Loucy (cell line): ENCODE measurements at regions not wholly inside any gene's neighbourhood (a gene's known extent, or its start where the extent isn't known, plus 50 kb on each side); places are given as distances from the start of the nearest gene placed in this dataset.
A peak's percentile ranks its signal among the peaks of the same experiment; 100 is the strongest.

ENCODE experiments used
- H2AFZ ChIP-seq: fragments of 200-600 bp; sonication (generic); 2 replicates; pipeline ENCODE4 v1.6.0; 2016; ENCODE audit warnings: antibody characterized with exemption, mild to moderate bottlenecking, low read length, moderate library complexity
- H3F3A ChIP-seq: fragments of 200-600 bp; 2 replicates; pipeline ENCODE4 v1.6.0; 2016; ENCODE audit warnings: antibody characterized with exemption, low read depth, mild to moderate bottlenecking
- H3K27me3 ChIP-seq: fragments of 200-600 bp; sonication (generic); 2 replicates; pipeline ENCODE4 v1.6.1; 2014; ENCODE audit warnings: low read length, mild to moderate bottlenecking; ENCODE audit not compliant: insufficient read depth, poor library complexity, severe bottlenecking
- H3K36me3 ChIP-seq: fragments of 200-600 bp; sonication (generic); 2 replicates; pipeline ENCODE4 v1.6.1; 2016; ENCODE audit warnings: low read length; ENCODE audit not compliant: insufficient read depth
- H3K4me1 ChIP-seq: fragments of 200-600 bp; sonication (generic); 2 replicates; pipeline ENCODE4 v1.5.1; 2014; ENCODE audit warnings: low read length, mild to moderate bottlenecking; ENCODE audit not compliant: insufficient read depth, poor library complexity, severe bottlenecking
- H3K4me2 ChIP-seq: fragments of 200-600 bp; sonication (generic); 2 replicates; pipeline ENCODE4 v1.6.0; 2014; ENCODE audit warnings: antibody characterized with exemption, low read length, low read depth, mild to moderate bottlenecking; ENCODE audit not compliant: poor library complexity, severe bottlenecking
- H3K4me3 ChIP-seq: fragments of 200-600 bp; sonication (generic); 2 replicates; pipeline ENCODE4 v1.5.1; 2014; ENCODE audit warnings: low read length, mild to moderate bottlenecking, mixed read lengths; ENCODE audit not compliant: poor library complexity, severe bottlenecking
- H3K79me2 ChIP-seq: fragments of 200-600 bp; sonication (generic); 2 replicates; pipeline ENCODE4 v1.6.1; 2014; ENCODE audit warnings: low read length; ENCODE audit not compliant: insufficient read depth
- H3K9ac ChIP-seq: fragments of 200-600 bp; sonication (generic); 2 replicates; pipeline ENCODE4 v1.6.0; 2014; ENCODE audit warnings: mild to moderate bottlenecking, low read depth, low read length, moderate library complexity; ENCODE audit not compliant: poor library complexity, severe bottlenecking
- H3K9me2 ChIP-seq: fragments of 200-600 bp; sonication (generic); replicated peaks from 2 replicates; pipeline ENCODE4 v1.6.1; 2016; ENCODE audit warnings: low read depth, low read length, mixed read lengths
- H3K9me3 ChIP-seq: fragments of 200-600 bp; sonication (generic); 2 replicates; pipeline ENCODE4 v1.6.1; 2014; ENCODE audit warnings: mild to moderate bottlenecking, antibody characterized with exemption, low read length, low read depth; ENCODE audit not compliant: insufficient read depth
- H4K20me1 ChIP-seq: fragments of 200-600 bp; sonication (generic); 2 replicates; pipeline ENCODE4 v1.6.0; 2014; ENCODE audit warnings: antibody characterized with exemption, low read length, mild to moderate bottlenecking; ENCODE audit not compliant: insufficient read depth, poor library complexity, severe bottlenecking
- EZH2phosphoT487 ChIP-seq: fragments of 200-600 bp; IDR thresholded peaks from 2 replicates; pipeline ENCODE4 v1.6.1; 2018; ENCODE audit warnings: antibody characterized with exemption, mild to moderate bottlenecking, moderate library complexity, borderline replicate concordance
- TF ChIP-seq, protein P1 (sequence below): fragments of 200-600 bp; sonication (generic); conservative IDR thresholded peaks from 2 replicates; pipeline ENCODE4 v1.5.1; 2014; ENCODE audit warnings: mild to moderate bottlenecking, antibody characterized with exemption, low read length

DNA sequence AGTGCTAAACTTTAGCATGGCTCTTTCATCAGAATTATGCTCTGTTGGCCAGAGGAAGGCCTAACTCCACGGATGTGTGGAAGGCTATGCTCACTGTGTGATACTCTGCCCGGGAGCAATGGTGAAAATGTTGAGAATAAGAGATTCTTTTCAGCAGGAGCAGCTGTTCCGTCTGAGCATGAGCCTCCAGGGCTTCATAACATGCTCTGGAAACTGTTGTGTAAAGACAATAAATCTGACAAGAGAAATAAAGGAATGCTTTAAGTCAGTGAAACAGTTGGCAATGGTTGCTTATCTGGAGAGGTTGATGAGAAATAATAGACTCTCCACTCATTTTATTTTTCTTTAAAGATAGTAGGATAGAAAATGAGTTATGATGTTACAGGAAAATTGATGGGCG lies 269.8 kb downstream of the DIPK2A start:
- Histone ChIP-seq H3K9me2 (no peaks in the 10 kb centered on the region), H4K20me1 (no peaks in the 10 kb centered on the region)

DNA sequence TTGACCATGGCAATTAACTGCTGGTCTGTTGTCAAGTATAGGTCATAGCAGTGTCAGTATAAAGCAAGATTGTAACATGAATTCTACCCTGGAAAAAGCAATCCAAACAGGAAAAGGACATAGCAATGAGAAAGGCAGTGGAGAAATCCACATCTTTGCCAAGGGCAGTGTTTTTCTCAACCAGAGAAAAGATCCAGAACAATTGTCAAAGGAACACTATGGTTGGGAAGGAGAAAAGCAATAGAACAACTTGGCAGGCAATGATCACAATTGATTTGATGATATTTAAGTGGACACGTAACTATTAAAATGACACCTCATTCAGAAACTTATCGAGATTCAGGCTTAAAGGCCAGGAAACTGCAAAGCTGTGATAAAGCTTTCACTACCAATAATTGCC lies 271.1 kb downstream of the DIPK2A start:
- Histone ChIP-seq H3K79me2 (no peaks in the 10 kb centered on the region), H3F3A (no peaks in the 10 kb centered on the region), H3K36me3 (no peaks in the 10 kb centered on the region), H3K9ac (no peak overlapping the region), H4K20me1 (no peaks in the 10 kb centered on the region), H3K4me3 (no peak overlapping the region), H3K9me3 (no peaks in the 10 kb centered on the region), H2AFZ (no peak overlapping the region), H3K27me3 (no peaks in the 10 kb centered on the region), H3K4me1 (no peaks in the 10 kb centered on the region), H3K9me2 (no peaks in the 10 kb centered on the region), H3K4me2 (no peak overlapping the region)
- TF ChIP-seq, protein P1, sequence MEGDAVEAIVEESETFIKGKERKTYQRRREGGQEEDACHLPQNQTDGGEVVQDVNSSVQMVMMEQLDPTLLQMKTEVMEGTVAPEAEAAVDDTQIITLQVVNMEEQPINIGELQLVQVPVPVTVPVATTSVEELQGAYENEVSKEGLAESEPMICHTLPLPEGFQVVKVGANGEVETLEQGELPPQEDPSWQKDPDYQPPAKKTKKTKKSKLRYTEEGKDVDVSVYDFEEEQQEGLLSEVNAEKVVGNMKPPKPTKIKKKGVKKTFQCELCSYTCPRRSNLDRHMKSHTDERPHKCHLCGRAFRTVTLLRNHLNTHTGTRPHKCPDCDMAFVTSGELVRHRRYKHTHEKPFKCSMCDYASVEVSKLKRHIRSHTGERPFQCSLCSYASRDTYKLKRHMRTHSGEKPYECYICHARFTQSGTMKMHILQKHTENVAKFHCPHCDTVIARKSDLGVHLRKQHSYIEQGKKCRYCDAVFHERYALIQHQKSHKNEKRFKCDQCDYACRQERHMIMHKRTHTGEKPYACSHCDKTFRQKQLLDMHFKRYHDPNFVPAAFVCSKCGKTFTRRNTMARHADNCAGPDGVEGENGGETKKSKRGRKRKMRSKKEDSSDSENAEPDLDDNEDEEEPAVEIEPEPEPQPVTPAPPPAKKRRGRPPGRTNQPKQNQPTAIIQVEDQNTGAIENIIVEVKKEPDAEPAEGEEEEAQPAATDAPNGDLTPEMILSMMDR, result no peak
- no peak for TF ChIP-seq EZH2phosphoT487

More for the DNA sequence above, 269.8 kb downstream of the DIPK2A start:
- H3K27me3 ChIP-seq, result no peaks in the 10 kb centered on the region
- no peak overlapping the region for H3K4me3 ChIP-seq
- H2AFZ ChIP-seq, result no peak overlapping the region
- no peaks in the 10 kb centered on the region for H3K36me3 ChIP-seq
- H3K79me2 ChIP-seq, result no peaks in the 10 kb centered on the region
- no peaks in the 10 kb centered on the region for H3F3A ChIP-seq
- no peaks in the 10 kb centered on the region for H3K9me3 ChIP-seq
- no peak overlapping the region for H3K9ac ChIP-seq
- H3K4me2 ChIP-seq, result no peak overlapping the region
- TF ChIP-seq EZH2phosphoT487, result no peak
- TF ChIP-seq, protein P1, result no peak
- H3K4me1 ChIP-seq, result no peaks in the 10 kb centered on the region

DNA sequence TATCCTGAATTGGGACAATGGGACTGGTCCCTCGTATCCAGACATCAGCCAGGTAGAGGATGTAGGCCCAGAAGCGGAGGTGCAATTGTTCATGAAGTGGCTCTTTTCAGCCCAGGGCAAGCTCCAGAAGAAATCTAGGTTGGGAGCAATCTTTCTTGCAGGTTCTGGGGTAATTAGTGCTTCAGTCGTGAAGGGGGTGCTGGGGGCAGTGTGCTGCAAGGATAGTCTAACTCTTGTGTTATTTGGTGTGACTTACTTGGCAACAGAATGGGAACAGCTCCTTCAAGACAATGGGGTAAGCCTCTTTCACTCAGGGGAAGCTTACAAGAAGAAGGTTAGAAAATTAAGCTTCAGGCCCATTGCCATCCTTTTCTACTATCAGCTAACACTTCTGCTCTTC lies 273.0 kb downstream of the DIPK2A start:
- Histone ChIP-seq H3K79me2 (no peaks in the 10 kb centered on the region), H3K4me3 (no peak overlapping the region), H3K9ac (no peak overlapping the region), H3K4me2 (no peak overlapping the region), H3K36me3 (no peaks in the 10 kb centered on the region), H3K4me1 (no peaks in the 10 kb centered on the region), H3K27me3 (no peaks in the 10 kb centered on the region), H3K9me3 (no peaks in the 10 kb centered on the region), H3F3A (no peaks in the 10 kb centered on the region), H4K20me1 (no peaks in the 10 kb centered on the region), H3K9me2 (no peaks in the 10 kb centered on the region), H2AFZ (no peak overlapping the region)
- TF ChIP-seq, protein P1, result peak; percentile 38
- no peak for TF ChIP-seq EZH2phosphoT487
